Epithelial cell of esophagus (primary cell): ENCODE measurements at regions not wholly inside any gene's neighbourhood (a gene's known extent, or its start where the extent isn't known, plus 50 kb on each side); places are given as distances from the start of the nearest gene placed in this dataset.
A peak's percentile ranks its signal among the peaks of the same experiment; 100 is the strongest.

Experiments used
- DNase-seq: peaks from one replicate; pipeline ENCODE4 v3.0.0; 2010; ENCODE audit warnings: low read depth
- H3K4me3 ChIP-seq: 2 replicates; pipeline ENCODE4 v1.5.1; 2011; ENCODE audit warnings: mild to moderate bottlenecking, low read length, control low read depth
- CTCF ChIP-seq: IDR thresholded peaks from 2 replicates; pipeline ENCODE4 v1.5.1; 2011; ENCODE audit warnings: low read depth, mild to moderate bottlenecking, low read length, control low read depth, inconsistent platforms; ENCODE audit not compliant: insufficient read depth; ENCODE audit errors: missing control alignments

GRCh38 chr1:234675006-234675405 is 65.0 kb upstream of the IRF2BP2 start:
- H3K4me3 ChIP-seq, result no peak overlapping the region
- DNase-seq, result no peak
- no peak for TF ChIP-seq CTCF

- H3K4me3 ChIP-seq, result no peak overlapping the region
- no peak for DNase-seq
- TF ChIP-seq CTCF, result no peak
Measured at GRCh38 chr1:234674218-234674815, 64.3 kb upstream of the IRF2BP2 start.

GRCh38 chr1:234672349-234673135 is 62.6 kb upstream of the IRF2BP2 start:
- no peak overlapping the region for H3K4me3 ChIP-seq
- TF ChIP-seq CTCF, result no peak
- no peak for DNase-seq

- TF ChIP-seq CTCF, result no peak
- DNase-seq, result peak; percentile 54
- no peak overlapping the region for H3K4me3 ChIP-seq
Measured at GRCh38 chr1:234670967-234671626, 61.1 kb upstream of the IRF2BP2 start.

GRCh38 chr1:234669499-234669898 is 59.5 kb upstream of the IRF2BP2 start:
- no peak overlapping the region for H3K4me3 ChIP-seq
- TF ChIP-seq CTCF, result no peak
- DNase-seq, result no peak

- no peak overlapping the region for H3K4me3 ChIP-seq
- no peak for DNase-seq
- TF ChIP-seq CTCF, result no peak
Measured at GRCh38 chr1:234668577-234668955, 58.6 kb upstream of the IRF2BP2 start.
